Non-pigmented ciliary epithelial cell (primary cell): ENCODE measurements at regions not wholly inside any gene's neighbourhood (a gene's known extent, or its start where the extent isn't known, plus 50 kb on each side); places are given as distances from the start of the nearest gene placed in this dataset.

Source experiments
- DNase-seq: peaks from one replicate; pipeline ENCODE4 v3.0.0-alpha.2; 2010; ENCODE audit warnings: low read depth

GRCh38 chr9:107064378-107064777 is 201.4 kb downstream of the ZNF462 start:
- no peak for DNase-seq

GRCh38 chr9:107065549-107065948 is 202.6 kb downstream of the ZNF462 start:
- DNase-seq = no peak

GRCh38 chr9:107067739-107068416 is 204.9 kb downstream of the ZNF462 start:
- DNase-seq = no peak

- DNase-seq = no peak
Measured at GRCh38 chr9:107068581-107068980, 205.6 kb downstream of the ZNF462 start.

- DNase-seq = no peak
Measured at GRCh38 chr9:107070586-107070985, 207.6 kb downstream of the ZNF462 start.

GRCh38 chr9:107078061-107078460 is 205.0 kb upstream of the RAD23B start:
- no peak for DNase-seq

GRCh38 chr9:107079589-107079988 is 203.5 kb upstream of the RAD23B start:
- DNase-seq = no peak

GRCh38 chr9:107080130-107080529 is 202.9 kb upstream of the RAD23B start:
- no peak for DNase-seq

GRCh38 chr9:107086460-107086859 is 196.6 kb upstream of the RAD23B start:
- DNase-seq = no peak

GRCh38 chr9:107087222-107087621 is 195.9 kb upstream of the RAD23B start:
- DNase-seq = no peak

- DNase-seq = no peak
Measured at GRCh38 chr9:107090218-107090617, 192.9 kb upstream of the RAD23B start.

GRCh38 chr9:107093365-107094060 is 189.6 kb upstream of the RAD23B start:
- no peak for DNase-seq

GRCh38 chr9:107094370-107094769 is 188.7 kb upstream of the RAD23B start:
- no peak for DNase-seq

GRCh38 chr9:107100591-107100990 is 182.5 kb upstream of the RAD23B start:
- no peak for DNase-seq

GRCh38 chr9:107102011-107102410 is 181.1 kb upstream of the RAD23B start:
- no peak for DNase-seq

GRCh38 chr9:107103621-107104020 is 179.5 kb upstream of the RAD23B start:
- DNase-seq = no peak

- DNase-seq = no peak
Measured at GRCh38 chr9:107105784-107106183, 177.3 kb upstream of the RAD23B start.

GRCh38 chr9:107106416-107106815 is 176.7 kb upstream of the RAD23B start:
- DNase-seq = no peak

GRCh38 chr9:107108342-107109130 is 174.5 kb upstream of the RAD23B start:
- DNase-seq = no peak

- DNase-seq = no peak
Measured at GRCh38 chr9:107109324-107109723, 173.8 kb upstream of the RAD23B start.

- no peak for DNase-seq
Measured at GRCh38 chr9:107110153-107110552, 172.9 kb upstream of the RAD23B start.

GRCh38 chr9:107112707-107113243 is 170.3 kb upstream of the RAD23B start:
- no peak for DNase-seq
